Ammon's horn (tissue), 1 donor: ENCODE measurements at regions not wholly inside any gene's neighbourhood (a gene's known extent, or its start where the extent isn't known, plus 50 kb on each side); places are given as distances from the start of the nearest gene placed in this dataset.
"Not testable (repeated sequence)": the region's sequence is repeated elsewhere in the genome, so short reads cannot be mapped to it uniquely, and the experiment has no call there.

Experiments used
- DNase-seq: peaks from one replicate; pipeline ENCODE4 v3.0.0-alpha.2; 2016; ENCODE audit warnings: low spot score

DNA sequence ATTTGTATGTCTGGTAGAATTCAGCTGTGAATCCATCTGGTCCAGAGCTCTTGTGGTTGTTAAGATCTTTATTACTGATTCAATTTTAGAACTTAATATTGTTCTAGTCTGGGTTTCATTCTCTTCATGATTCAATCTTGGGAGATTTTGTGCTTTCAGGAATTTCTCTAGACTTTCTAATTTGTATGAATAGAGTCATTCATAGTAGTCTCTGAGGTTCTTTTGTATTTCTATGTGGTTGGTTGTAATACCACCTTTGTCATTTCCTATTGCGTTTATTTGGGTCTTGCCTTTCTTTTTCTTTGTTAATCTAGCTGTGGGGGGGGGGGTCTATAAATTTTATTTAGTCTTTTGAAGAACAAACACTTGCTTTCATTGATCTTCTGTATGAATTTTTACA is 824.8 kb upstream of the GALNTL6 start:
- no peak for DNase-seq

DNA sequence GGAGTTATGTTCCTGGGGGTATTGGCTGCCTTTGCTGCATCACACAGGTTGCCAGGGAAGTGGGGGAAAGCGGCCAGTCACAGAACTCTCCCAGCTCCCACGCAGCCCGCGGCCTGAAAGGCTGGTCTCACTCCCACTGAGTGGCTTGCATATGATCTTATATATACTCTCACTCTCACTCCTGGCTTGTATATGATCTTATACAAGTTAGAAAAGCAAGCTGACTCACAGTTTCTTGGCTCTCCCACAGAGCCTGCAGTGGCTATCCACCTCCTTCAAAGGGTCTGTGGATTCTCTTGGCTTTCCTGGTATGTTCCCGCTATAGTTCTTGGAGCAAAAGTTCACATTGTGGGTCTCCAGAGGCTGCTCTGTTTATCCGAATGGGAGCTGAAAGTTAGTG is 833.5 kb upstream of the GALNTL6 start:
- no peak for DNase-seq

DNA sequence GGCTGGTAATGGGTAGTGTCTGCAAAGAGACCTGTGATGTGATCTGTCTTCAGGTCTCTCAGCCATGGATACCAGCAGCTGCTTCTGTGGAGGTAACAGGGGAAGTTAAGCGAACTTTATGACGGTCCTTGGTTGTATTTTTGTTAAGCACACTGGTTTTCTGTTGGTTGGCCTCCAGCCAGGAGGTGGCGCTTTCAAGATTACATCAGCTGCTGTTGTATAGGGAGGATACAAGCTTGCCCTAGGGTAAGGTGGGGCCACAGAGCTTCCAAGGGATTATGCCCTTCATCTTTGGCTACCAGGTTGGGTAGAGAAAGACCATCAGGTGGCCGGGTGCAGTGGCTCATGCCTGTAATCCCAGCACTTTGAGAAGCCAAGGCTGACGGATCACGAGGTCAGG is 834.2 kb upstream of the GALNTL6 start:
- no peak for DNase-seq

DNA sequence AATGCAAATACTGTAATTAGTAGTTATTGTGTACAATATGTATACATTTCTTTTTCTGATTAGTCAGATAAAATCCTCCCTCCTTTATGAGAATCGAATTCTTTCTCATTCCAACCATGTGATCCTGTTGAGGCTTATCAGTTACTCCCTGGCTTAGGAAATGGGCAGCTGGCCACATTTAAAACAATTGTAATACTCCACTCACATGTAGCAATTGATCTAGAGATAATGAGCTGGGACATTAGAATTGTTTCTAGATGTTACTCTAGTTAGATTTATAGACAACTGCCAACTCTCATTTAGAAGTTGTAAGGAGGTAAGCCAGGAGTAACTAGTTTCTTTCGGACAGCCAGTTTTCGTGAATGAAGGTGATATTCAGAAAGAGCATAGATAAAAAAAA is 859.3 kb upstream of the AADAT start:
- no peak for DNase-seq

DNA sequence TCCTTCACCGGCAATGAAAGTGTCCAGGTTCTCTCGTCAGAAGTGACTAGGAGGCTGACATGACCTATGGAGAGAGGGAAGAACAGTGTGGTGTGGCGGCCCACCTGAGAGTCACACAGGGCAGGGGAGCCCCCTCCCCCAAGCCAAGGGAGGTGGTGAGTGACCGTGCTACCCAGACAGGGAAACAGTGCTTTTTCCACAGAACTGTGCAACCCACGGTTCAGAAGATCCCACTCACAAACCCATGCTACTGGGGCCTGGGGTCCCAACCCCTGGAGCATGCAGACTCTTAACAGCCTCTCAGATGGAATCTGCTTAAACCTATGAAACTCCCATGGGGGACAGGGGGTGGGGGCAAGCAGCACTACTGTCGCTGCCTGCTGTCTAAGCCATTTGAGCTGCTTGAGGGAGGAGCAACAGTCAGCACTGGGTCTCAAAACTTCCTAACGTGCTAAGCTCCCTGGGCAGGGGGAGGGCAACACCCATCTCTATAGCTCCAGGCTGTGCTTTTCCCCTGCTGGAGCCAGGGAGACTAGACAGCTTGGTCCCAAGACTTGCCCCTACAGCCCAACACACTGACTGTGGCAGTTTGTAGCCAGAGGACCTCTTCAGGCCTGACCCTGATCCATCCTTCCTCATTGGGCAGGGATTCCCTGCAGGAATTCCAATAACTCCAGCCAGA is 850.4 kb upstream of the AADAT start:
- no peak for DNase-seq

DNA sequence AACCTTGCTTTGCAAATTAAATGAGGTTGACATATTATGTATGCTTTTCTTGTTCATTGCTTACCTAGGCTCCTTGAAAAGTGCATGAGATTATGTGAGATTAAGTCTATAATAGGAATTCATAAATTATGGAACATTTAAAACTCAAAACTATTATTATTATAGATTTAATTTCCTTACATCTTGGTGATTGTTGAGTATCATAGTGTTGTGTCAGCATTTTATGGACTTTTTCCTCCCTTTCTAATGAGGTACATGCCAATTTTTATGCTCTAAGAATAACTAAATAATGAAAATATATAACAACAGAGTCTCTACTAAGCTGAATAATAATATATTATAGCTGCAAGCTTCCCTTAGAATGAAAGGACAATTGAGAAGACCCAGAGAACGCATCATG is 848.8 kb upstream of the AADAT start:
- DNase-seq, result no peak

DNA sequence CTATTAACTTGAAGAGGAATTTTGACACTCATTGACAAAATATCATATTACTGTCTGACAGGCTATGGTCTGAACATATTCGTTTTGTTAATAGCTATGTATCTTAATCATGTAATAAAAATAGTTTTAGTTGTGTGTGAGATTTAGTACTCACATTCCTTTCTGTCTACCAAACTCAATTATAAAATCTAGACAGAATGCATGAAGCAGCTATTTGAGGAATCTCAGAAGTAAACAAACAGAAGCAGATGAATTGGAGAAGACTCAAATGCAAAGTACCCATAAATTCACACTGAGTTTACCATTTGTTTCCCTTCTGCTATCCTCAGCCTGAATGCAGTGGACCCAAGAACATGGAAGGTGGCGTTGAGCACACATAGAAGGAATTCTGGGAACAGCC is 841.6 kb upstream of the AADAT start:
- no peak for DNase-seq

DNA sequence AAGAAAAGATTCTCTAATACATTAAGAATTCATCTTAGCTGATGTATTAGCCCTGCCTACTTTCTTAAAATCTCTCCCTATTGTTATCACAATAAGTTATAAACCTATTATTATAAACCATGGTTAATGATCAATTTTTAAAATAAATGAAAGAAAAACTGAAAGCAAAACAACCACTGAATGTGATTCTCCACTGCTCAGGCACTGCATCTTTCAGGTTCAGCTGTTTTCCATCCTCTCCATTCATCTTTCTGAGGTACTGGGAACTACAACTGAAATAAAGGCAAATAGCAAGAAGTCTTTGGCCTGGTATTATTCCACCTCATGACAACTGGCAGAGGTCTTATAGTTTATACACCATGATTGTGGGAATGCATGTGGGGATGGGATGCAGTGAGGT is 798.9 kb upstream of the AADAT start:
- DNase-seq, result no peak

DNA sequence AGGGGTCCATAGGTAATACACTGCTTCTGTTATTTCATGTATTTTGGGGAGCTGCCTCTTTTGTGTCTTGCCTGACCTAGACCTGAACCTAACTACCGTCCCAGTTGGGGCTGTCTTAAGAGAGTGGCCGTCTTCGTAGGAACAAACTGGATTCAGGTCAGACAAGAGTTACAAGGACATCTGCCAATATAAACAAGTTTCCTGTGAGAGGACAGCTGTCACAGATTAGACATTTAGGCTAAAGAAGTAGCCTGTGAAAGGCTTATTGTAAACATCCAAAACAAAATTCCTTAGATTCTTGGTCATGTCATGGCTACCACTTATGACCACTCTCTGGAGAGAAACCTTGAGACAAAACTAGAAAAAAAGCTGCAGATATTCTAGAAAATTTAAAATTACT is 797.6 kb upstream of the AADAT start:
- no peak for DNase-seq

DNA sequence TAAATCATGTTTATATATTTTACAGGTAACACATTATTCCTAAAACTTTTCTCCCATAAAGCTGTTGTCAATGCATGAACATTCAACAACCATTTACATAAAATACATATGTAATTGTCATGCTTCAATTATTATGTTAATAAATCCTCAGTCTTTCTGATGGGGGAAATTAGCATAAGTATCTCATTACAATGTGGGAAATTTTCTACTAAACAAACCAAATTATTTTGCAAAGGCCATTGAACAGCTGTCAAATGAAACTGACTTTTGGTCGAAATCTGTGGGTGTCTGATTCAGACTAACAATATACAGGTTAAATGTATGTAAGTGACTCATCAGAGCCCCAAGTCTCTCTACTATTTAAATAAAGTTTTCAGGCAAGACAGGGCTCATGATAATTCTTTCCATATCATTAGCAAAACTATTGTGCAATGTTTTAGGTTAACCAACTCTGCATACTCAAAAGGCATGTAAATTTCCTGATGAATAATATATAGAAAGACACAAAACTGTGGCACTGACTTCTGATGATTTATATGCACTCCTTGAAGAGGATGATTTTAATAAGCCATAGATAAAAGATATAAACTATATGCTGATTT is 795.3 kb upstream of the AADAT start:
- DNase-seq, result no peak

DNA sequence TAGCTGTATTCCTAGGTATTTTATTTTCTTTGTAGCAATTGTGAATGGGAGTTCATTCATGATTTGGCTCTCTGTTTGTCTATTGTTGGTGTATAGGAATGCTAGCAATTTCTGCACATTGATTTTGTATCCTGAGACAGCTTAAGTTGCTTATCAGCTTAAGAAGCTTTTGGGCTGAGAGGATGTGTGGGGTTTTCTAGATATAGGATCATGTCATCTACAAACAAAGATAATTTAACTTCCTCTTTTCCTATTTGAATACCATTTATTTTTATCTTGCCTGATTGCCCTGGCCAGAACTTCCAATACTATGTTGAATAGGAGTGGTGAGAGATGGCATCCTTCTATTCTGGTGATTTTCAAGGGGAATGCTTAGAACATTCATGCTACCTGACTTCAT is 791.9 kb upstream of the AADAT start:
- not testable (repeated sequence) for DNase-seq

DNA sequence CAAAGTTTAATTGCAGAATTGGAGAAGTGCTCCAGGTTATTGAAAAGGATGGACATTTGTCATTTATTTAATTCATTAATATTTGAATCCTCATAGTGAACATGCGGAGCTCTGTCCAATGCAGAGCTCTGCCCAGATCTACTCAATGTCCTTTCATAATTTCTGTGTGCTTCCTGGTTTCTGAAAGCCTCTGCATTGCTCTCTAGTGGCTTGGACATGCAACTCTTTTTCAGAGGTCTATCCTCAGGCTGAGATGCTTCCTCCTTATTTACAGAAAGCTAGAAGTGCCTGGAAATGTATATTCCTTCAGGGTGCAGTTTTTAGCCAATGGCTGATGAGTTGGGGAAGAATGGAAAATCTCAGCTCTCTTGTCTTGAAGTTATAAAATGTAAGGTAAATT is 786.1 kb upstream of the AADAT start:
- DNase-seq, result no peak

DNA sequence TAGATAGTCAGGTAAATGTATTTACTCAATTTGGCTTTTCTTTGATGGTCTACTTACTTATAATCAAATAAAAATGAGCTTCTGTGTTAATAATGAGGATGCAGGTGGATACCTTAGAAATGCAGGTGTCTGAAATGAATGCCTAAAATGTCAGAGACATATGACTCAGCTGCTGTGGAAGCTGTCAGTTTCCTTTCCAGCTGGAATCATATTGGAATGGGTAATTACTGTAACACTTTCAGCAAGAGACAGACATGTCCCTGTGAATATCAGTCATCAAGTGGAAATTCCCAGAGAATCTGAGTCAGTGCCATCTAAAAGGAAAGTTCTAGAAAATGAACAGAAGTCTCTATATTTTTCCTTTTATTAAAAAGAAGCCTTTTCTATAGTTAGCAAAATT is 783.0 kb upstream of the AADAT start:
- DNase-seq, result no peak

DNA sequence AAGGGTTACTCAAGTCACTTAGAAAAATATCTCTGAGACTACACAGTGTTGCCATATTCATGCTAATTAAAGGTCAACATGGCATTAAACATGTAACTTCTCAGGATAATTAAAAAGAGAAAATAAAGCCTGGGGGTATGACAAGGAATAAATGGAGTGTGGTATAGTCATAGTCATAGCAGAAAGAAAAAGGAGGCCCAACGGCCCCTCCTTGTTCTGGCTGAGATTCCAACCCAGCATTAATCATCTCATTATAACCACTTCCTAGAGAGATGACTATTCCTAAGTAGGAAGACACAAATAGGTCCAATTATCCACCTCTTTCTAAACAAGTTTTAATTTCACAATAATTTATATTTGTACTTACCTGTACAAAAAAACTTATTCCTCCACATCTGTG is 778.4 kb upstream of the AADAT start:
- no peak for DNase-seq

DNA sequence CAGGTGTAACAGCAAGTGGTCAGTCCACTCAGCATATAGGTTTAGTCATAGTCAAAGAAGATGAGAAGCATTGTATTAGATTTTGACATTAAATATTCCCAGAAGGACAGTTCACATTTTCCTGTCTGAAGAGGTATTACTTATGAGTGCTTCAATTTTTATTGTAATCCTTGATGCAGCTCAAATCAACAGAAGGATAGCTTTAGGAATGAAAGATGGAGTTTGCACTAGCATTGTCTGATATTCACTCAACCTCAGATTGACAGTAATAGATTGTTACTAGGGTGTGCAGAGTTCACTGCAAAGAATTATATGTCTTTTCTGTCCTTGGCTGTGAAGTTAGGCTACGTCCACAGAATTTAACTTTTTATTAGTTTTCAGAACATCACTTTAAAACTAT is 764.3 kb upstream of the AADAT start:
- no peak for DNase-seq

DNA sequence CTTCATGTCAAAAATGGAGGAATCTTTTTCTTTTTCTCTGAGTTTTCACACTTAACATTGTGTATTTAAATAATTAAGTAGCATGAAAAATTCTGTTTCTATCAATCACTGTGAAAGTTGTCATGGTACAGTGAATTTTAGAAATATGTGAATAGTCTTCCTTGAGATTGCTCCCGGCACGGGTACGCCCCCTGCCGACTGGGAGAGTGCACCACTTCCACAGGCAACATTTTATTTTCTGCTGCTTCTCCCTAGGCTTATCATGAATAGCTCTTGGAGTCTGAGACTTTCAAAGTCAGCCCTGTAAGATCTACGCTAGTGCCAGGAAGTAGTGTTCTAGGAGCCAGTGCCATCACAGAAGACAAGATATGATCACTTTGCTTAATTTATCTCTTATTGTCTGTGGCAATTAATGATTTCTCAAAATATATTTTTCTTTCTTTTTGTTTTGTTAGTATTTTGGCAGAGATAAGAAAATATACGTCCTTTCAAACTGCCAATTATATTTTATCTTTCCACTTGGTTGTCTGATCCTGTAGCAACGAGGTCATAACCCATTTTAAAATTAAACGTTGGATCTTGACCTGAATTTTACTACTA is 763.8 kb upstream of the AADAT start:
- peak; percentile 7 for DNase-seq

DNA sequence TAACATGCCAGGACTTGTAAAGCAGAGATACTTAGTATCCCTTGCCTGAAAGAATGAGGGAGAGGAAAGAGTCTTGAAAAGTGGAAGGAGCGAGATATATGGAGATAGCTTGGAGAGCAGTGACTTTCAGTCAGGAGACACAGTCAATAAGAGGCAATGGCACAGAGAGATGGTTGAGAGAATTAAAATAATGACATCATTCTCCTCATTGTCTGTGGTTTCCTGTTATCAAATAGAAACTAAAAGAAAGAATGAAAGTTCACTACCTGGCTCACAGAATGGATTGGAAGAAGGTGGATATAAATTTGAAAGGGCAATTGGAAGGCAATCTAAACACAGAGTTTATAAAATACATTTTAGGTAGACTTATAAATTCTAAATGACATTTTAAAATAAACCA is 760.2 kb upstream of the AADAT start:
- no peak for DNase-seq

DNA sequence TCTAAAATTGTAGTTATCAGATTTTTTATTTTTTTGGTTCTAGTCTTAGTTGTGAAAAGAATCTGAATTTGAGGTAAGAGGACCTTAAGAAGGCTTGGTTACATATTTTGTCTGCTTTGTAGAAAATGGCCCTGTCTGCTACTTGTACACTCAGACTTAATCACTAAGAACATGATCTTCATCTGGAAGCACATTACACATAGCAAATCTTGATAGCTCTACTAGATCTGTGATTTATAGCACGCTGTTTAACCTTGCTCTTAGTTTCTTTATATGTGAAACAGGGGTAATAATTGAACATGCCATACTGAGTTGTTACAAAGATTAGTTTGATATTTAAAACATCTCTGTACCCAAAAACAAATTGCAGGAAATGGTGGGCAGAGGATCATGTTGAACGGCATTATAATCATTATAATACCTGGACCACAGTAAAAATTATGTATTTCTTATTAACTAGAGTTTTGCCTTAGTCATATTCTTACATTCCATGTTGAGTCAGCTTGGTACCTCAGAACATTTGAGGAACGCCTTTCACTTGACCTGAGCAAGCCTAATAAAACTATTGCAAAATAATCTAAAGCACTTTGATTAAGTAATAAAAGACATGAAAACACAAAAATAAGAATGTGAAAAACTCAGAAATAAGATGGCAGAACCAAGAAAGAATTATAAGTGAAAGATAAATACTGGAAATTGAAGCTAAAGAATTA is 738.0 kb upstream of the AADAT start:
- DNase-seq, result no peak

DNA sequence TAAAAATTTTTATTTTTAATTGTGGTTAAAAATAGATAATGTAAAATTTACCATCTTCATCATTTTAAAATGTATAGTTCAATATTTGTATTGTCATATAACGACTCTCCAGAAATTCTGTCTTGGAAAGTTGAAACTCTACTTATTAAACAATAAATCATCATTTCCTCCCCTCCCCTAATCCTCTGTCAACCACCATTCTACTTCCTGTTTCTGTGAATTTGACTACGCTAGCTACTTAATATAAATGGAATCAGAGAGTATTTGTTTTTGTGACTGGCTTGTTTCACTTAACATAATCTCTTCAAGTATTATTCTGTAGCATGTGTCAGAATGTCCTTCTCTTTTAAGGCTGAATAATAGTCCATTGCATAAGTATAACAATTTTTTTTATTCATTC is 729.0 kb upstream of the AADAT start:
- DNase-seq, result no peak

DNA sequence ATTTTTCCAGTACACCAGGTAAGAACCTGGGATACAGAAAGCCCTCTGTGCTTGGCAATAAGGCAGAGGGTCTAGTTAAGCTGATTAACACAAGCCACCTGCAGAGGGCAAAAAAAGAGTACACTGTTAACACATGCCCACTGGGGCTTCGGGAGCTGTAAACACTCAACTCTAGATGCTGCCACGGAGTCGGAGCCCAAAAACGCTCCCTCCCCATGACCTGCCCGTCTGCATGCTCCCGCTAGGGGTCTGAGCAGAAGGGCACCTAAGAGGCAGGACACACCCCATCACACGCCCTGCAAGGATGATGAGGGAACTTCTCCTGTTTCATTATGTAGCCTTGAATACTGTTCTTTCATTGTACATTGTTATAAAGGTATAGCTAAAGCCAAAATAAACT is 715.6 kb upstream of the AADAT start:
- DNase-seq, result no peak

DNA sequence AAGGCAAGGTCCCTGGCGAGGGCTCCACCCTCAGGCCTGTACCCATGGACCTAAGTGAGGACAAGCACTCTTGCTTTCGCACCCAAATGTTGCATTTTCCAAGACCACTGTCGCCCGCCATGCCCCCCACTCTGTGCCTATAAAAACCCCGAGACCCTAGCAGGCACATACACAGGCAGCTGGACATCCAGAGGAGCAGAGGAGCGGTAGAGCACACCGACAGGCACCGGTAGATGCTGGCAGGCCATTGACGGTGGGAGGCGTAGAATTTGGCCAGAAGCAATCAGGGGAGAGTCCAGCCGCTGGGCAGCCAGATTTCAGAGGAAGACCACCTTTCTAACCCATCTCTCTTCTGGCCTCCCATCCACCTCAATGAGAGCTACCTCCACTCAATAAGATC is 715.2 kb upstream of the AADAT start:
- DNase-seq, result no peak

DNA sequence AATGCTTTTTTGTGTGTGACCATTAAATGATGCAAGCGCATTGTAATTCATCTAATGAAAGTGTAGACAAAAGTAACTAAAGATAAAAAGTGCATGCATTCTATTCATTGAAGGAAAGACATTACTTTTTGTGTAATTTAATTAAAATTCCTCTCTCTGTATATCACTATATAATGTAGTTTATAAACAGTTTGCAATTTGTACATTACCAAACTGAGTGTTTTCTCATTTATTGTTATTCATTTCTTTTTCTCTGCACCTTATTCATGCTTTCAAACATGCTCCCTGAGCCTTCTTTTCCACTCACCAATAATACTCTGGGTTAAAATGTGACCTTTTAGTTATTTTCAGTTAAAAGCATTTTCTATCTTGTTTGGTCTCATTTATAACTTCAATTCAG is 713.7 kb upstream of the AADAT start:
- no peak for DNase-seq

DNA sequence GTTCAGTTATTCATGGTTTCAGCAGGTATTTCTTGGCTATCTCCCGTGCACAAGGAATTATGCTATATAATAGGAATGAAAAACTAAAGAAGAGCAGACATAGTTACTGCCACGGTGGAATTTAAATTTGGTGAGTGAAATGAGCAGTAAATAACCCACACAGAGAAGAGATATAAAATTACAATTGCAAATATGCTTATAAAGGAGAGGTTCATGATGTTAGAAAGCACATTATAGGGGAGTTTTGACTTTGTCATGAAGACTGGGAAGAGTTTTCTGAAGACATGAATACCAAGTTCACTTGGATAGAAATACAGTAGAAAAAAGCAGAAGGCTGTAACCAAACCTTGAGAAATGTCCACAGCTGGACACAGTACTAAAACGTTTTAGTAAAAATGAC is 712.0 kb upstream of the AADAT start:
- DNase-seq, result no peak
